Eye (tissue), 1 donor: ENCODE measurements at regions not wholly inside any gene's neighbourhood (a gene's known extent, or its start where the extent isn't known, plus 50 kb on each side); places are given as distances from the start of the nearest gene placed in this dataset.

Source experiments
- DNase-seq: peaks from one replicate; pipeline ENCODE4 v3.0.0-alpha.2; 2015

DNA sequence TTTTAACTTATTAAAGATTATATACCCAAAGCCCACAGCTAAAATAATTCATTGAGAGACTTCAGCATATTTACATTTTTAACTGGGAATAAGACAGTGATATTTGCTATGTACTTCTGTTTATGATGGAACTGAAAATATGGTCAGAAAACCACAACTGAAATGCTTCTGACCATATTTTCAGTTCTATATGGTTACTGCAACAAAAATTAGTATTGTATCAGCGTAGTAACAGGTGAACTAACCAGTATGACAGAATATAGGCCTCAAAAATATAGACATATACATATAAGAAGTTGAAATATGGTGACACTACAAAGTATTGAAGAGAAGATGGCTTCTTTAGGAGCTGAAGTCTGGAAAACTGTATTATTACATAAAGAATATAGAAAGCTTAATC lies 857.4 kb downstream of the OLFM4 start:
- no peak for DNase-seq

- no peak for DNase-seq
Measured at GRCh38 chr13:53890696-53891095, 862.1 kb downstream of the OLFM4 start.

DNA sequence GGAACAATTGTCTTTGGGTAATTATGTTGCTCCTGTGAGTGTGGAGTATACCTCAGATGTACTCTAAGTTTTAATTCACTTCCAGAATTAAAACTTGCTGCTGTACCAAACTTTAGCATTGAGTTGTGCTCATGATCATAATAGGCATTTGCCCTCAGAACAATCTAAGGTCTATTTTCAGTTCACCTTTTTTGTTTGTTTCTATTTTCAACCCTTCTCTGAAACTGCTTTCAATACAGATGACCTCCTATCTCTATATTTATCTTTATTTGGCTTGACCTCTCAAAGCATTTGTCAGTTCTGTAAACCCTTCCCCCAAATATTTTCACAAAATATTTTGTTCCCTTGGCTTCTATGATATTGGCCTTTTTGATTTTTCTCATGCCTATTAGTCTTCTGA lies 873.0 kb downstream of the OLFM4 start:
- no peak for DNase-seq

DNA sequence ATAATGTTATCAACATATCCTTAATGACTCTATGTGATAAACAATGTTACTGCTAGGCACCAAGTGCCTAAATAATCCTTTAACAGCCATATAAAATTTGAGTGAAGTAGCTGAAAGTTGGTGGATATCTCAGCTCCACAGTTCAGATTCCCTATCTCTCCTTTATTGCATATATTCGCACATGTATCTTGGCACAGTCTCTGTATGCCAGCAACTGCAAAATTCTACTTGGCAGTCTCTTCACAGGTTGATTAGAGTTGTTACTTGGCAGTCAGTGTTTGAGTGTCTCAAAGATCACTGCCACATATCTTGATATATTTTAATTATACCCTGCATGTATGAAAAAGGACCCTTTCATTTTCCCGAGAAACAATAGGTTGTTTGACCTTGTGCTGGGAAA lies 879.3 kb downstream of the OLFM4 start:
- no peak for DNase-seq

- DNase-seq = no peak
Measured at GRCh38 chr13:53920916-53921315, 892.3 kb downstream of the OLFM4 start.

- DNase-seq = no peak
Measured at GRCh38 chr13:53921473-53921872, 892.9 kb downstream of the OLFM4 start.

GRCh38 chr13:53941588-53942190 lies 913.1 kb downstream of the OLFM4 start:
- no peak for DNase-seq

GRCh38 chr13:53946500-53946899 lies 917.9 kb downstream of the OLFM4 start:
- no peak for DNase-seq

GRCh38 chr13:53953183-53953582 lies 924.6 kb downstream of the OLFM4 start:
- no peak for DNase-seq
